Tibial artery (tissue), 4 donors: ENCODE measurements at regions not wholly inside any gene's neighbourhood (a gene's known extent, or its start where the extent isn't known, plus 50 kb on each side); places are given as distances from the start of the nearest gene placed in this dataset.

Experiments
- DNase-seq, 2 donors: peaks; one replicate each; pipeline ENCODE4 v3.0.0-alpha.2; 2019
- H3K27ac ChIP-seq, 2 donors: fragments of 200-600 bp; sonication (generic) in 1 of 2; 1 replicate in 1 of 2; 2 replicates in 1 of 2; pipeline ENCODE4 v1.5.1; 2018 to 2019; ENCODE audit warnings: mild to moderate bottlenecking in 1 of 2
- H3K27me3 ChIP-seq, 2 donors: fragments of 200-600 bp; sonication (generic) in 1 of 2; one replicate each; pipeline versions ENCODE4 v1.5.1 to v1.6.0; 2016 to 2019
- H3K36me3 ChIP-seq, 3 donors: fragments of 200-600 bp; sonication (generic) in 2 of 3; one replicate each; pipeline ENCODE4 v1.5.1; 2016 to 2019; ENCODE audit warnings: mild to moderate bottlenecking in 2 of 3
- H3K4me1 ChIP-seq, 4 donors: fragments of 200-600 bp; sonication (generic) in 2 of 4; 1 replicate in 3 of 4; 2 replicates in 1 of 4; pipeline ENCODE4 v1.5.1; 2016 to 2019
- H3K4me3 ChIP-seq, 2 donors: fragments of 200-600 bp; sonication (generic) in 1 of 2; 1 replicate in 1 of 2; 2 replicates in 1 of 2; pipeline ENCODE4 v1.5.1; 2018 to 2019; ENCODE audit warnings: mild to moderate bottlenecking in 2 of 2
- H3K9me3 ChIP-seq, 3 donors: fragments of 200-600 bp; sonication (generic) in 1 of 3; one replicate each; pipeline ENCODE4 v1.5.1; 2016 to 2019
- intact Hi-C: fragments of 100-400 bp; cut with DNase I; formaldehyde crosslinking; loops from one replicate; pipeline ENCODE4 v1.15.0; 2023; ENCODE audit warnings: low total_unique reads
- TF ChIP-seq, protein P1 (sequence below), 2 experiments: fragments of 200-600 bp in 1 of 2; fragments of 450-650 bp in 1 of 2; IDR thresholded peaks; one replicate each; pipeline ENCODE4 v1.5.1; 2017 to 2019; ENCODE audit warnings: antibody characterized with exemption in 2 of 2, mild to moderate bottlenecking in 1 of 2, moderate library complexity in 1 of 2

DNA sequence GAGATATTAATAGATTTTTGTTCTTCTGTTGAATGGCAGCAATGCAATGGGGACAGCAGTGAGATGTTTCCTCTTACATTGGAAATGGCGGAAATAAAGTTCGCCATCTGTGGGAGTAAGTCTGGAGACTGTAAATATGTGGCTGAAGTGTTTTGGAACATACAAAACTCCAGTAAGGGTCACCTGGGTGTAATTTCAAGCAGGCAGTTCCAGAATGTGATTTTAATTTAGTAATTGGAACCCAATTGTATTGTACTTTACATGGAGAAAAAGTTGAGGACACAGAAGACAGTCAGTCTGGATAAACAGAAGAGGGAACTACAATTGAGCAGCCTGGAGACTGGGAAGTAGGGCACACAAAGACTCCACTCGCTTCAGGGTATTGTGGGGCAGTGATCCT lies 108.6 kb downstream of the NTMT2 start:
- Histone ChIP-seq H3K9me3 (no peaks in the 10 kb centered on the region), H3K36me3 (no peaks in the 10 kb centered on the region), H3K4me3 (no peak overlapping the region), H3K27ac (no peak overlapping the region), H3K27me3 (no peaks in the 10 kb centered on the region), H3K4me1 (no peaks in the 10 kb centered on the region)
- TF ChIP-seq, protein P1, sequence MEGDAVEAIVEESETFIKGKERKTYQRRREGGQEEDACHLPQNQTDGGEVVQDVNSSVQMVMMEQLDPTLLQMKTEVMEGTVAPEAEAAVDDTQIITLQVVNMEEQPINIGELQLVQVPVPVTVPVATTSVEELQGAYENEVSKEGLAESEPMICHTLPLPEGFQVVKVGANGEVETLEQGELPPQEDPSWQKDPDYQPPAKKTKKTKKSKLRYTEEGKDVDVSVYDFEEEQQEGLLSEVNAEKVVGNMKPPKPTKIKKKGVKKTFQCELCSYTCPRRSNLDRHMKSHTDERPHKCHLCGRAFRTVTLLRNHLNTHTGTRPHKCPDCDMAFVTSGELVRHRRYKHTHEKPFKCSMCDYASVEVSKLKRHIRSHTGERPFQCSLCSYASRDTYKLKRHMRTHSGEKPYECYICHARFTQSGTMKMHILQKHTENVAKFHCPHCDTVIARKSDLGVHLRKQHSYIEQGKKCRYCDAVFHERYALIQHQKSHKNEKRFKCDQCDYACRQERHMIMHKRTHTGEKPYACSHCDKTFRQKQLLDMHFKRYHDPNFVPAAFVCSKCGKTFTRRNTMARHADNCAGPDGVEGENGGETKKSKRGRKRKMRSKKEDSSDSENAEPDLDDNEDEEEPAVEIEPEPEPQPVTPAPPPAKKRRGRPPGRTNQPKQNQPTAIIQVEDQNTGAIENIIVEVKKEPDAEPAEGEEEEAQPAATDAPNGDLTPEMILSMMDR (IDR thresholded peaks at IDR 0.05): no peak
- no peak for DNase-seq
- intact Hi-C loops: no loop called here

DNA sequence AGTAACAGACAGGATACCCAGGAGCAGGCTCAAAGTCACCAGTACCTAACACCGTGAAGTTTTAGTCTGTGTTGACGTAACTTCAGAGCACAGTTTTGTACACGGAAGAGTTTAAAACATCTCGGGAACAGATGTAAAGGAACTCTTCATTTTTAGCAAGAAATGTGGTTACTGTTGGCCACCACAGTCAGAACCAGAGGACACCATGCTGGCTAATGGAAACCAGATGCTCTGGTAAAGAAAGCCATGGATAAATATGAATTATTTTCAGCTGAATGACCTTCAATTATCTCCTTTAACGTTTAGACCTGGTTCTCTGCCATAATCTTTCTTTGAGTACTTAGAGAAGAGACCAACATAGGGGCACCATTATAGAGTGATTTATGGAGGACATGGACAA lies 115.9 kb downstream of the NTMT2 start:
- Histone ChIP-seq H3K36me3 (no peaks in the 10 kb centered on the region), H3K4me3 (no peak overlapping the region), H3K9me3 (no peaks in the 10 kb centered on the region), H3K27ac (peak overlapping the region; percentile 33 to 60), H3K27me3 (no peaks in the 10 kb centered on the region), H3K4me1 (peaks cover 0 to 21% (median 19%) of the 10 kb centered on the region in 4 donors)
- DNase-seq: no peak
- intact Hi-C loops: no loop called here
- TF ChIP-seq, protein P1 (IDR thresholded peaks at IDR 0.05): no peak

DNA sequence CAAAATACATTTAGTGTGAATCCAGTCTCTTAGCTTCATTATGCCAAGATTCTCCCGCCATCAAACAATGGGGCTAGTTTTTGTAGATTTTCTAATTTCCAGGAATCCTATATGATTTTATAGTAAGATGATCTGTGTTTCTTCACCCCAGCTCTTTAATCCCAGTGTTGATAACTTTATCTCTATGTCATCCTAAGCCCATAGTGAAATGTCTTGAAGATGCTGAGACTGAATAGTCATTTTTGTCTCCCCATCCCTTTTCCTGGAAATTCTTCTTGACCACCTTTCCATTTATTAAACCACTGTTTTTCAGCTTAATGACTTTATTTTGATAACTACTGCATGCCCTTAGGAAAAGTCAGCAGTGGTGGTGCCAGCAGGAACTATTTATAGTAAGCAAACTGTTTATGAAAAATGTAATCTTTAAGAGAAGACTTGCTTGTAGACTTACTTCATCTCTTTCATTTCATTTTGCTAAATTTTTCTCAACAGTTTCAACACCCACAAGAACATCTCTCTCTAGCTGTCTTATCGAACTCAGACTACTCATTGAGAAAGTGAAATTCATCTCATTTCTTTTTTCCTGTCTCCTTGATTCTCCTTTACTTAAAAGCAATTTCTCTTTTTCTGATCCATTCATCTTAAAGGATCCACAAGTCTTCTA lies 116.6 kb downstream of the NTMT2 start:
- Histone ChIP-seq H3K4me1 (peaks cover 0 to 21% (median 19%) of the 10 kb centered on the region in 4 donors), H3K36me3 (no peaks in the 10 kb centered on the region), H3K4me3 (no peak overlapping the region), H3K9me3 (no peaks in the 10 kb centered on the region), H3K27ac (peak overlapping the region; percentile 56 to 60), H3K27me3 (no peaks in the 10 kb centered on the region)
- TF ChIP-seq, protein P1 (IDR thresholded peaks at IDR 0.05): no peak
- intact Hi-C loops: no loop called here
- no peak for DNase-seq

DNA sequence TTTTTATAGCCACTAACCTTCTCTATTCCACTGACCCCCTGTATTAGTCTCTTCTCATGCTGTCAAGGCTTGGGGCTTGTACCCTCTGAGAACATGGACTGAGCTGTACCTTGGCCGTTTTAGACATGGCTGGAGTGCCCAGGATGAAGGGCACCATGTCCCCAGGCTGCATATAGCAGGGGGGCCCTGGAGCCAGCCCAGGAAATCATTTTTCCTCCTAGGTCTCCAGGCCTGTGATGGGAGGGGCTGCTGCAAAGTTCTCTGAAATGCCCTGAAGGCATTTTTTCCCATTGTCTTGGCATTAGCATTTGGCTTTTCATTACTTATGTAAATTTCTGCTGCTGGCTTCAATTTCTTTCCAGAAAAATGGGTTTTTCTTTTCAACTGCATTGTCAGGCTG lies 119.5 kb downstream of the NTMT2 start:
- H3K27ac ChIP-seq: no peak overlapping the region
- H3K27me3 ChIP-seq: no peaks in the 10 kb centered on the region
- no peaks in the 10 kb centered on the region for H3K36me3 ChIP-seq
- no peaks in the 10 kb centered on the region for H3K9me3 ChIP-seq
- intact Hi-C loops: no loop called here
- peaks cover 0 to 21% (median 19%) of the 10 kb centered on the region in 4 donors for H3K4me1 ChIP-seq
- no peak overlapping the region for H3K4me3 ChIP-seq
- TF ChIP-seq, protein P1 (IDR thresholded peaks at IDR 0.05): no peak
- no peak for DNase-seq

DNA sequence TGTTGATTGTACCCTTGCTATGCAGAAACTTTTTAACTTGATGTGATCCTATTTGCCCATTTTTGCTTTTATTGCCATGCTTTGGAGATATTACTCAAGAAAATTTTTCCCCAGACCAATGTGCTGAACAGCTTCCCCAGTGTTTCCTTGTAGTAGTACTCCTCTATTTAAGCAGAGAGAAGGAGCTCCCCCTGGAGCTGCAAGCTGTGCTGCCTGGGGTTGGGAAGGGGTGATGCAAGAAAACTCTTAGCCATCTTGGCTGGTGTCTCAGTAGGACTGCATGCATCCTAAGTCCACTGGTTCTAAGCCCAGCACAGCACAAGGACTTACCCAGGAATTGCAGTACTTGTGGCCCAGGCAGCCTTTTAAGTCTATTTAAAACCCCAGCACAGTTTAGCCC lies 121.6 kb downstream of the NTMT2 start:
- no peaks in the 10 kb centered on the region for H3K9me3 ChIP-seq
- no peaks in the 10 kb centered on the region for H3K36me3 ChIP-seq
- no peaks in the 10 kb centered on the region for H3K27me3 ChIP-seq
- no peak overlapping the region for H3K4me3 ChIP-seq
- H3K27ac ChIP-seq: no peak overlapping the region
- H3K4me1 ChIP-seq: peaks cover 0 to 14% (median 11%) of the 10 kb centered on the region in 4 donors
- TF ChIP-seq, protein P1 (IDR thresholded peaks at IDR 0.05): no peak
- intact Hi-C loops: no loop called here
- no peak for DNase-seq
